WTC11 (cell line): ENCODE measurements at regions not wholly inside any gene's neighbourhood (a gene's known extent, or its start where the extent isn't known, plus 50 kb on each side); places are given as distances from the start of the nearest gene placed in this dataset.

ENCODE experiments used
- ATAC-seq: fragments of 200-7000 bp; cut with Tn5 transposase; 2 replicates; pipeline ENCODE4 v1.10.0; 2021; ENCODE audit warnings: mild to moderate bottlenecking, moderate library complexity
- CTCF ChIA-PET: fragments of 300-600 bp; sonication (Branson Sonifier 250); formaldehyde crosslinking; loops from one replicate; lab custom pipeline; 2021; ENCODE audit warnings: antibody characterized with exemption; lab: Charles Lee
- POLR2A ChIA-PET: fragments of 350-600 bp; sonication (Branson Sonifier 250); formaldehyde crosslinking; loops from one replicate; lab custom pipeline; 2021; ENCODE audit warnings: antibody characterized with exemption; lab: Charles Lee
- DNase-seq: peaks from one replicate; pipeline ENCODE4 v3.0.0; 2021; ENCODE audit warnings: low spot score
- H3K27ac Mint-ChIP-seq: 2 replicates; pipeline ENCODE4 v1.8.0; 2021; ENCODE audit warnings: mixed read lengths
- H3K27me3 Mint-ChIP-seq: 2 replicates; pipeline ENCODE4 v1.8.0; 2021; ENCODE audit warnings: low read depth, mild to moderate bottlenecking, moderate library complexity, mixed read lengths
- H3K36me3 Mint-ChIP-seq: 2 replicates; pipeline ENCODE4 v1.8.0; 2021; ENCODE audit warnings: mixed read lengths
- H3K4me1 Mint-ChIP-seq: 2 replicates; pipeline ENCODE4 v1.8.0; 2022; ENCODE audit warnings: mixed read lengths
- H3K4me3 Mint-ChIP-seq: 2 replicates; pipeline ENCODE4 v1.8.0; 2021; ENCODE audit warnings: mild to moderate bottlenecking, moderate library complexity, mixed read lengths
- H3K9me3 Mint-ChIP-seq: 2 replicates; pipeline ENCODE4 v1.8.0; 2021; ENCODE audit warnings: mixed read lengths
- CBFB ChIP-seq: sonication (generic); formaldehyde crosslinking; IDR thresholded peaks from 2 replicates; pipeline ENCODE4 v1.8.1; 2022; ENCODE audit warnings: mild to moderate bottlenecking, low read depth, missing genetic modification reagents
- CREM ChIP-seq: sonication (generic); formaldehyde crosslinking; IDR thresholded peaks from 2 replicates; pipeline ENCODE4 v1.8.1; 2022; ENCODE audit warnings: mild to moderate bottlenecking, missing genetic modification reagents, moderate library complexity
- E2F4 ChIP-seq: sonication (generic); formaldehyde crosslinking; IDR thresholded peaks from 2 replicates; pipeline ENCODE4 v1.8.1; 2022; ENCODE audit warnings: low read depth, mild to moderate bottlenecking, moderate library complexity, missing genetic modification reagents, borderline replicate concordance
- GRHL2 ChIP-seq: fragments of 250-450 bp; sonication (Bioruptor Pico); IDR thresholded peaks from 2 replicates; pipeline ENCODE4 v1.8.0; 2022; ENCODE audit warnings: mild to moderate bottlenecking, moderate library complexity; ENCODE audit not compliant: insufficient replicate concordance, severe bottlenecking
- MAX ChIP-seq: sonication (generic); formaldehyde crosslinking; IDR thresholded peaks from 2 replicates; pipeline ENCODE4 v1.8.0; 2022; ENCODE audit warnings: mild to moderate bottlenecking, missing genetic modification reagents
- NR2C2 ChIP-seq: sonication (generic); formaldehyde crosslinking; IDR thresholded peaks from 2 replicates; pipeline ENCODE4 v1.8.0; 2022; ENCODE audit warnings: mild to moderate bottlenecking, missing genetic modification reagents
- PREB ChIP-seq: sonication (generic); formaldehyde crosslinking; IDR thresholded peaks from 2 replicates; pipeline ENCODE4 v1.8.1; 2022; ENCODE audit warnings: mild to moderate bottlenecking, missing genetic modification reagents, moderate library complexity, borderline replicate concordance
- RORB ChIP-seq: fragments of 250-450 bp; sonication (Bioruptor Pico); IDR thresholded peaks from 2 replicates; pipeline ENCODE4 v1.9.0; 2021; ENCODE audit warnings: mild to moderate bottlenecking
- USF1 ChIP-seq: sonication (generic); formaldehyde crosslinking; IDR thresholded peaks from 2 replicates; pipeline ENCODE4 v1.8.0; 2022; ENCODE audit warnings: mild to moderate bottlenecking, missing genetic modification reagents
- ZBTB43 ChIP-seq: sonication (generic); formaldehyde crosslinking; IDR thresholded peaks from 2 replicates; pipeline ENCODE4 v1.8.1; 2023; ENCODE audit warnings: mild to moderate bottlenecking, missing genetic modification reagents
- ZNF263 ChIP-seq: sonication (generic); formaldehyde crosslinking; IDR thresholded peaks from 2 replicates; pipeline ENCODE4 v1.8.1; 2022; ENCODE audit warnings: low read depth, mild to moderate bottlenecking, moderate library complexity, missing genetic modification reagents
- ZNF396 ChIP-seq: fragments of 250-450 bp; sonication (Bioruptor Pico); IDR thresholded peaks from 2 replicates; pipeline ENCODE4 v1.8.0; 2021; ENCODE audit warnings: mild to moderate bottlenecking, moderate library complexity, borderline replicate concordance
- ZNF416 ChIP-seq: fragments of 250-450 bp; sonication (Bioruptor Pico); IDR thresholded peaks from 2 replicates; pipeline ENCODE4 v1.9.0; 2021; ENCODE audit warnings: mild to moderate bottlenecking, inconsistent platforms
- ZNF532 ChIP-seq: fragments of 250-450 bp; sonication (Bioruptor Pico); IDR thresholded peaks from 2 replicates; pipeline ENCODE4 v1.9.0; 2021; ENCODE audit warnings: mild to moderate bottlenecking, borderline replicate concordance

- Mint-ChIP-seq H3K4me1 (no peaks in the 10 kb centered on the region), H3K4me3 (no peak overlapping the region), H3K36me3 (peaks cover 31% of the 10 kb centered on the region), H3K27ac (no peak overlapping the region), H3K9me3 (peaks cover 43% of the 10 kb centered on the region), H3K27me3 (no peaks in the 10 kb centered on the region; the same call in 1 of the 2 replicates)
- no peak for DNase-seq
- POLR2A ChIA-PET = no interaction called here
- ATAC-seq = no peak
- CTCF ChIA-PET = no interaction called here
- no peak for TF ChIP-seq PREB
- TF ChIP-seq MAX (CRISPR knock-in tag) = no peak
- no peak for TF ChIP-seq ZBTB43 (CRISPR knock-in tag)
- no peak for TF ChIP-seq GRHL2
- no peak for TF ChIP-seq USF1 (CRISPR knock-in tag)
- TF ChIP-seq ZNF263 (CRISPR knock-in tag) = no peak
- no peak for TF ChIP-seq E2F4 (CRISPR knock-in tag)
- TF ChIP-seq ZNF396 = no peak
- no peak for TF ChIP-seq CBFB (CRISPR knock-in tag)
- TF ChIP-seq CREM (CRISPR knock-in tag) = no peak
- no peak for TF ChIP-seq ZNF416 (CRISPR knock-in tag)
These were observed 419.1 kb downstream of the ENC1 start for GRCh38 chr5:74221413-74221812.

GRCh38 chr5:74216012-74216411 lies 424.5 kb downstream of the ENC1 start:
- H3K4me3 Mint-ChIP-seq = no peak overlapping the region
- no peak overlapping the region for H3K27ac Mint-ChIP-seq
- ChIA-PET POLR2A (no interaction called here), CTCF (no interaction called here)
- H3K9me3 Mint-ChIP-seq = peaks cover 15% of the 10 kb centered on the region
- H3K27me3 Mint-ChIP-seq = no peaks in the 10 kb centered on the region; the same call in 1 of the 2 replicates
- no peak for TF ChIP-seq ZNF532 (CRISPR knock-in tag)
- no peak for TF ChIP-seq RORB (CRISPR knock-in tag)
- TF ChIP-seq NR2C2 (CRISPR knock-in tag) = no peak
- DNase-seq (no peak), ATAC-seq (no peak)
- H3K36me3 Mint-ChIP-seq = peaks cover 12% of the 10 kb centered on the region
- no peaks in the 10 kb centered on the region for H3K4me1 Mint-ChIP-seq
